Lower leg skin (tissue), 4 donors: ENCODE measurements at regions not wholly inside any gene's neighbourhood (a gene's known extent, or its start where the extent isn't known, plus 50 kb on each side); places are given as distances from the start of the nearest gene placed in this dataset.

Experiments used
- DNase-seq, 2 donors: peaks; one replicate each; pipeline ENCODE4 v3.0.0-alpha.2; 2019; ENCODE audit warnings: low spot score in 2 of 2
- H3K4me3 ChIP-seq: fragments of 200-600 bp; sonication (generic); 2 replicates; pipeline ENCODE4 v1.5.1; 2017; ENCODE audit warnings: mild to moderate bottlenecking, low read depth; ENCODE audit not compliant: poor library complexity, severe bottlenecking
- CTCF ChIP-seq, 3 donors: fragments of 450-650 bp; IDR thresholded peaks; one replicate each; pipeline ENCODE4 v1.5.1; 2016; ENCODE audit warnings: antibody characterized with exemption in 3 of 3, mild to moderate bottlenecking in 3 of 3, moderate library complexity in 2 of 3
- POLR2A ChIP-seq, 2 donors: fragments of 450-650 bp; IDR thresholded peaks; one replicate each; pipeline ENCODE4 v1.6.1; 2016 to 2017; ENCODE audit warnings: antibody characterized with exemption in 2 of 2, mild to moderate bottlenecking in 1 of 2, moderate library complexity in 1 of 2
- WGBS, 2 donors: methylation state at CpG; one replicate each; pipeline ENCODE4 v1.1.5; 2018; 5-methylcytosine and 5-hydroxymethylcytosine counted together
- intact Hi-C: fragments of 100-400 bp; cut with DNase I; formaldehyde crosslinking; loops from one replicate; pipeline ENCODE4 v1.15.0; 2023; ENCODE audit warnings: low total_unique reads

- intact Hi-C loops: no loop called here
- H3K4me3 ChIP-seq: no peak overlapping the region
- no peak for DNase-seq
- TF ChIP-seq POLR2A (IDR thresholded peaks at IDR 0.05): no peak
- TF ChIP-seq CTCF (IDR thresholded peaks at IDR 0.05): no peak
- 84 to 89% methylated on average over 2 of the region's 2 CpGs for WGBS, 2 donors
These were observed 286.2 kb downstream of the RPS24 start for GRCh38 chr10:78319841-78320240.

GRCh38 chr10:78320506-78320905, 286.8 kb downstream of the RPS24 start:
- intact Hi-C loops: no loop called here

GRCh38 chr10:78321000-78321399, 287.3 kb downstream of the RPS24 start:
- WGBS, 2 donors: 75 to 81% methylated on average over 2 of the region's 2 CpGs
- TF ChIP-seq POLR2A (IDR thresholded peaks at IDR 0.05) (no peak), CTCF (IDR thresholded peaks at IDR 0.05) (no peak)
- intact Hi-C loops: no loop called here
- no peak for DNase-seq
- no peak overlapping the region for H3K4me3 ChIP-seq

More at GRCh38 chr10:78320506-78320905, 286.8 kb downstream of the RPS24 start:
- no peak for DNase-seq
- TF ChIP-seq POLR2A (IDR thresholded peaks at IDR 0.05): no peak
- TF ChIP-seq CTCF (IDR thresholded peaks at IDR 0.05): no peak
- WGBS, 2 donors: 69 to 91% methylated on average over 5 of the region's 5 CpGs
- no peak overlapping the region for H3K4me3 ChIP-seq

- 75 to 89% methylated on average over 4 of the region's 4 CpGs for WGBS, 2 donors
- intact Hi-C loops: no loop called here
- H3K4me3 ChIP-seq: no peak overlapping the region
- no peak for DNase-seq
- TF ChIP-seq CTCF (IDR thresholded peaks at IDR 0.05) (no peak), POLR2A (IDR thresholded peaks at IDR 0.05) (no peak)
These were observed 287.8 kb downstream of the RPS24 start for GRCh38 chr10:78321500-78321899.

- TF ChIP-seq POLR2A (IDR thresholded peaks at IDR 0.05): no peak
- TF ChIP-seq CTCF (IDR thresholded peaks at IDR 0.05): no peak
- DNase-seq: no peak
- intact Hi-C loops: no loop called here
- no peak overlapping the region for H3K4me3 ChIP-seq
- WGBS, 2 donors: 94 to 97% methylated on average over 1 of the region's 1 CpG
These were observed 292.7 kb downstream of the RPS24 start for GRCh38 chr10:78326372-78326771.
